ENCODE measurements at regions not wholly inside any gene's neighbourhood (a gene's known extent, or its start where the extent isn't known, plus 50 kb on each side); places are given as distances from the start of the nearest gene placed in this dataset.
"Not testable (repeated sequence)": the region's sequence is repeated elsewhere in the genome, so short reads cannot be mapped to it uniquely, and the experiment has no call there.

DNA sequence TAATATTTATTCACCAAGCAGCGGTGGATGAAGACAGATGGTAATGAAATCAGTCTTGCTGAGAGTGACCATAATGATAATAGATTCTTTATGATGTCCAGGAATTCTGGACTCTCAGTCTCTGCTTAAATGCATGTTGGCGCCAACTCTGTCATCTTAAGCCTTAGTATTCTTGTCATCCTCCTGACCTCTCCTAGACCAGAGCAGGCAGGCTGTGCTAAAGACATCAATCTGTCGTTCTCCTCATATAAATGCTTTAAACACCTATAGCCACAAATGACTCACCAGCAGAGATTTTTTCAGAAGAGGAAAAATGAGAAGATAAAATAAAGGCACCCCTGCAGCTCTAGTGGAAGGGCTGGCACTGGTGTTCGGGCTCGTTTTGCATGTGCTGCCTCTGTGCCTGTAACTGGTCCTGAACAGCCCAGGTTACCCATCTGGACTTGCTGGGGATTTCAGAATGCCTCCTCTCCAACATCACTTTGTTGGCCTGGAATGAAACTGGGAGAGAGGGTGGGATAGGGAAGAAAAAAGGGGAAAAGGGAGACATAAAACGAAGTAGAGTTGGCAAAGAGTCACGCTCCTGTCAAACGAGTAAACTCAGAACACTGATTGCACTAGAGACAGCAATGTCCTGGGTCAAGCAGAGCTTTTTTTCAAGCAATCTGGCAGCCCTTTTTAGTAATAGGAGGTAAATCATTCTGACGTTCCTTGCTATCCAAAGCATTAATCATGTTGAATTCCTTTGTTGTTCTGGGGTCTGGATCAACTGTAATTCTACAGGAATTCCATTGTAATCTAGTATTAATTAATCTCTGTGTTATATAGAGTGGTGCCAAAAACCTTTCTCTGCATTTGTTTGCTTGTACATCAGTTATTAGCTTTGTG is 195.5 kb upstream of the CLINT1 start:
- peak in 2 of 4 donors; percentile 40 to 52 for DNase-seq (ENCODE audit: low read depth in 4 of 4, low spot score in 2 of 4)

DNA sequence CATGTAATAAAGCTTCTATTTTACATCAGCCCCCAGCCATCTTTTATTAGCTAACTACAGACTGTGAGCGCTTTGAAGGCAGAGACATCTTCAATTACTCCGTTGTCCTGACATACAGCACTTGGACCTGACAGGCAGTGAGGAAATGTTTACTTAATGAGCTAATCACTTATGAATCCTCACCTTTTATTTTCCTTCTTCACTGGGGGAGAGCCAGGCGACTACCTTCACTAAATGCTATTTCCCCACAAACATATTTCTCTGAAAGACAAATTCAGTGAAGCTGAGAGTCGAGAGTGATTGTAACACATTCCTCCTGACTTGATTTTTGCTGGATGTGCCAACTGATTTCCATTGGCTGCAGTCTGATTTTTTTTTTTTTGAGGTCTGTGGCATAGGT is 192.1 kb upstream of the CLINT1 start:
- no peak for DNase-seq (ENCODE audit: low read depth in 4 of 4, low spot score in 2 of 4)

DNA sequence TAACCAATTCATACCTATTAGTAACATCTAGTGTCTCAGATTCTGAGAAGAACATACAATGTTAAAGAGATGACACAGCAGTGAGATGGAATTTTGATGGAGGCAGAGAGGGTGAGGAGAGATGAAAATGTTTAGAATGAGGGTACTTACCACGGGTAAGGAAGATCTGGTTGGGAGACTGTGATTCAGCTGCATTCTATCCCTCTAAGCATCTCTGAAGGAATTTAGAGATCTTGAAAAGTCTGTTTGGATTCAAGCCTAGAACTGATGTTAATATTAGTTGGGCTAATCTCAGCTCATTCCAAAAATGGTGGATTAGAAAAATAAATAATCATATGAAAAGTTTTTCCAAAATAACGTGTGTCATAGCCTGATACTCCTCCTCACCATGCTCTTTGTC is 191.5 kb upstream of the CLINT1 start:
- DNase-seq (ENCODE audit: low read depth in 4 of 4, low spot score in 2 of 4), result no peak

- DNase-seq (ENCODE audit: low read depth in 4 of 4, low spot score in 2 of 4), result no peak
These were observed 190.5 kb upstream of the CLINT1 start for GRCh38 chr5:158049459-158049858.

- no peak for DNase-seq (ENCODE audit: low read depth in 4 of 4, low spot score in 2 of 4)
These were observed 186.8 kb upstream of the CLINT1 start for GRCh38 chr5:158045696-158046095.

- DNase-seq (ENCODE audit: low read depth in 4 of 4, low spot score in 2 of 4), result no peak
These were observed 181.0 kb upstream of the CLINT1 start for GRCh38 chr5:158039911-158040347.

DNA sequence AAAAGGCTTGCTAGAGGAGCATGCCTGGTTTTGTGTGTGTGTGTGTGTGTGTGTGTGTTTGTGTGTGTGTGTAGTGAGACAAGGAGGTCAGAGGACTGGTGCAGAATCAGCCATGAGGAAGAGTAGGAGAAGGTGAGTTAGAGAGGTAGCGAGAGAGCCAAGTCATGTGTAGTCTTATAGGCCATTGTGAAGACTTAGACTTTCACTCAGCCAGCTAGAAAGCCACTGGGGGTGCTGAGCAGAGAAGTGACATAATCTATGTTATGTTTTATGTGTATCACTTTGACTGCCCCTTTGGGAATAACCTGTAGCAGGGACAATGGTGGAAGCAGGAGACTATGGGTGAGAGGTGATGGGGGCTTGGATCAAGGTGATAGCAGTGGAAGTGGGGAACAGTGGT is 180.5 kb upstream of the CLINT1 start:
- no peak for DNase-seq (ENCODE audit: low read depth in 4 of 4, low spot score in 2 of 4)

DNA sequence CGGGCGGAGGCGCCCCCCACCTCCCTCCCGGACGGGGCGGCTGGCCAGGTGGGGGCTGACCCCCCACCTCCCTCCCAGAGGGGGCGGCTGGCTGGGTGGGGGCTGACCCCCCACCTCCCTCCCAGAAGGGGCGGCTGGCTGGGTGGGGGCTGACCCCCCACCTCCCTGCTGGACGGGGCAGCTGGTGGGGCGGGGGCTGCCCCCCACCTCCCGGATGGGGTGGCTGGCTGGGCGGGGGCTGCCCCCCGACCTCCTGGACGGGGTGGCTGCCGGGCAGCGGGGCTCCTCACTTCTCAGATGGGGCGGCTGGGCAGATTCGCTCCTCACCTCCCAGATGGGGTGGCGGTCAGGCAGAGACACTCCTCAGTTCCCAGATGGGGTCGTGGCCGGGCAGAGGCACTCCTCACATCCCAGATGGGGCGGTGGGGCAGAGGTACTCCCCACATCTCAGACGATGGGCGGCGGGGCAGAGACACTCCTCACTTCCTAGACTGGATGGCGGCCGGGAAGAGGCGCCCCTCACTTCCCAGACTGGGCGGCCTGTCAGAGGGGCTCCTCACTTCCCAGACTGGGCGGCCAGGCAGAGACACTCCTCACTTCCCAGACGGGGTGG is 178.1 kb upstream of the CLINT1 start:
- not testable (repeated sequence) for DNase-seq (ENCODE audit: low read depth in 4 of 4, low spot score in 2 of 4)

- DNase-seq (ENCODE audit: low read depth in 4 of 4, low spot score in 2 of 4), result not testable (repeated sequence)
These were observed 175.6 kb upstream of the CLINT1 start for GRCh38 chr5:158034586-158034985.

GRCh38 chr5:158033724-158034123 is 174.8 kb upstream of the CLINT1 start:
- no peak for DNase-seq (ENCODE audit: low read depth in 4 of 4, low spot score in 2 of 4)

DNA sequence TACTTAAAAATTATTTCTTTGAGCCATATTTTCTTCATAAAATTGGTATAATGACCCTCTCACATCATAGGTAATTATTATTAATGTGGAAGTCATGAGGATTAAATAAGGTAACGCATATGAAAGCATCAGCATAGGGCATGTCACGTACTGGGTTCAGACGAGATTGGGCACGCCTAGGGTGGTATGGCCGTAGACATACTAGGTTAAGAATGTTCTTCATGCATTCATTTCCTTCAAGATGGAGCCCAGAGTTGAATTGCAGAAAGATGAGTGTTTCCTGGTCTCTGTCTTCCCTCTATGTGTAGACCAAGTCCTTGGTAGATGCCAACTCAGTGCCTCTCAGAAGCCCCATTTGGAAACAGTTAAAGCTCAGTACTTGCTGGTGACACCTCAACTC is 174.1 kb upstream of the CLINT1 start:
- no peak for DNase-seq (ENCODE audit: low read depth in 4 of 4, low spot score in 2 of 4)

DNA sequence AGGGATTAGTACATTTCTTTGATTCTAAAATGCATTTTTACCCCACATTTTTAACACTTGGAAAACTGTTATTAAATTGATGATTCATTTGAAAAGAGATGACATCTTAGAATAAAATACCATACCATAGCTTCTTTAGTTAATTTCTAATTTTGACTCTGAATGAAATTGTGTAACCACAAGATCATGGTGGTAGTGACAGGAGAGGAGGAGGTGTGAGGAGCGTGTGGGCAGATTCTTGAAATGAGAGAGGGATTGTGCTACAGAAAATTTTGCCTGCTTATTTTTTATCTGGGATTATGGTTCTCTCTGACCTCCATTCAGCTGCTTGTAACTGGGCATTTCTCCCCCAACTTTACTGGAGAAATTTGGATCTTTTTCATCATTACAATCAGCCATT is 173.3 kb upstream of the CLINT1 start:
- no peak for DNase-seq (ENCODE audit: low read depth in 4 of 4, low spot score in 2 of 4)

GRCh38 chr5:158027806-158028775 is 169.1 kb upstream of the CLINT1 start:
- peak in 1 of 4 donors; percentile 57 for DNase-seq (ENCODE audit: low read depth in 4 of 4, low spot score in 2 of 4)

- DNase-seq (ENCODE audit: low read depth in 4 of 4, low spot score in 2 of 4), result no peak
These were observed 167.5 kb upstream of the CLINT1 start for GRCh38 chr5:158026304-158027031.

- no peak for DNase-seq (ENCODE audit: low read depth in 4 of 4, low spot score in 2 of 4)
These were observed 164.3 kb upstream of the CLINT1 start for GRCh38 chr5:158023266-158023665.

GRCh38 chr5:158022837-158023236 is 163.9 kb upstream of the CLINT1 start:
- no peak for DNase-seq (ENCODE audit: low read depth in 4 of 4, low spot score in 2 of 4)

GRCh38 chr5:158022393-158022792 is 163.4 kb upstream of the CLINT1 start:
- no peak for DNase-seq (ENCODE audit: low read depth in 4 of 4, low spot score in 2 of 4)

DNA sequence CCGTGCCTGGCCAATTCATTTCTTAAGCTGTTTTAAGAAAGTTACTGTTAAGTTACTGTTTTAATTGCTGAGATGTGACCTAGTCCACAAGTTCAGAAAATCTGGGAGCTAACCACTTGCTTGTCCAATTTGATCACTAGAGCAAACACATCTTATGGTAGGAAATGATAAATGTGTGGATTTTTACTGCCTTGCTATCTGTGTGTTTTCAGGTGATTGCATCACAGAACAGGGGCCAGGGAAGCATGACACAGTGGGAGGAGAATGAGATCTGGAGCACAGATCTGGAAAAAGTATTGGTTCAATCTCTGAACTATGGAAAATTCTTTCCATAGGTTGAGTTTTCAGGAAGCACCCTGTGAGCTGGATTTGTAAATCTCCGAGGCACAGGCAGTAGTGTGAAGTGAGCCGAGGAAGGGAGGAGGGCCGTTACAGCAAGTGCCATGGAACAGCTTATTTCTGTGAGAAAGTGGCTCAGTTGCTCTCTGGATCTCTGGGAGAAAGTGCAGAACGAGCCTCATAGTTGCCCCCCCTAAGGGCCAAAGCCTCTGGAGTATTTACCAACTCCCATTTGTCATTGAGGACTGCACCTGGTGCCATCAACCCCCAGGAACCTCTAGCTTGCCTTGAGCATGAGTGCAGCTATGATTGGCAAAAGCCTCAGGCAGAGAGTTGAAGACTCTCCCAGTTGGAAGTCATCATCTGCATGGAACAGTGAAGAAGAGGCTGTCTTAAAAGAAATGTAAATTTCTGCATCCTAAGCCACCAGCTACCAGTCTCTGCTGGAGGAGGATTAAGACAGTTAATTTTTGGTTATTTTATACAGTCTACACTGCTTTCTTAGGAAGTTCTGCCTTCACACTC is 161.8 kb upstream of the CLINT1 start:
- DNase-seq (ENCODE audit: low read depth in 4 of 4, low spot score in 2 of 4), result no peak

- no peak for DNase-seq (ENCODE audit: low read depth in 4 of 4, low spot score in 2 of 4)
These were observed 158.5 kb upstream of the CLINT1 start for GRCh38 chr5:158017469-158017868.
